Neuronal stem cell (in vitro differentiated cells): ENCODE measurements at regions not wholly inside any gene's neighbourhood (a gene's known extent, or its start where the extent isn't known, plus 50 kb on each side); places are given as distances from the start of the nearest gene placed in this dataset.

Source experiments
- DNase-seq: peaks from one replicate; pipeline ENCODE4 v3.0.0-alpha.2; 2013; ENCODE audit warnings: low spot score
- H2AFZ ChIP-seq: one replicate; pipeline ENCODE4 v1.6.1; 2013; ENCODE audit warnings: mild to moderate bottlenecking, low read length, inconsistent platforms
- H2AK5ac ChIP-seq: 2 replicates; pipeline ENCODE4 v1.6.1; 2013; ENCODE audit warnings: low read depth, mild to moderate bottlenecking, inconsistent platforms, low read length, moderate library complexity, mixed read lengths
- H2BK120ac ChIP-seq: 2 replicates; pipeline ENCODE4 v1.6.1; 2013; ENCODE audit warnings: low read depth, mild to moderate bottlenecking, inconsistent platforms, low read length, moderate library complexity, mixed read lengths
- H2BK12ac ChIP-seq: one replicate; pipeline ENCODE4 v1.6.1; 2013; ENCODE audit warnings: low read length, inconsistent platforms
- H2BK15ac ChIP-seq: 2 replicates; pipeline ENCODE4 v1.6.1; 2013; ENCODE audit warnings: mild to moderate bottlenecking, low read length, inconsistent platforms, mixed read lengths
- H2BK5ac ChIP-seq: one replicate; pipeline ENCODE4 v1.6.1; 2013; ENCODE audit warnings: inconsistent platforms, mild to moderate bottlenecking, low read length, moderate library complexity
- H3K14ac ChIP-seq: one replicate; pipeline ENCODE4 v1.6.1; 2013; ENCODE audit warnings: low read length, inconsistent platforms
- H3K18ac ChIP-seq: 2 replicates; pipeline ENCODE4 v1.6.1; 2013; ENCODE audit warnings: low read length, inconsistent platforms
- H3K23ac ChIP-seq: 2 replicates; pipeline ENCODE4 v1.6.1; 2013; ENCODE audit warnings: low read depth, mild to moderate bottlenecking, mixed read lengths, low read length, inconsistent platforms; ENCODE audit not compliant: poor library complexity
- H3K27ac ChIP-seq: replicated peaks from 3 replicates; pipeline ENCODE4 v1.5.1; 2013; ENCODE audit warnings: low read length, inconsistent platforms
- H3K27me3 ChIP-seq, 3 experiments: 2 replicates each; pipeline ENCODE4 v1.6.1; 2013; ENCODE audit warnings: low read length in 3 of 3, mild to moderate bottlenecking in 2 of 3, inconsistent platforms in 1 of 3, low read depth in 1 of 3, mixed read lengths in 1 of 3, moderate library complexity in 1 of 3; ENCODE audit not compliant: control insufficient read depth in 3 of 3, insufficient read depth in 3 of 3
- H3K36me3 ChIP-seq, 2 donors: replicated peaks in 1 of 2; 2 replicates each; pipeline ENCODE4 v1.6.1; 2013; ENCODE audit warnings: low read length in 2 of 2; ENCODE audit not compliant: control insufficient read depth in 2 of 2, insufficient read depth in 2 of 2
- H3K4ac ChIP-seq: 2 replicates; pipeline ENCODE4 v1.6.1; 2013; ENCODE audit warnings: inconsistent platforms, mild to moderate bottlenecking, low read length, moderate library complexity
- H3K4me1 ChIP-seq, 2 donors: 1 replicate in 1 of 2; 2 replicates in 1 of 2; pipeline ENCODE4 v1.6.1; 2013; ENCODE audit warnings: low read length in 2 of 2, low read depth in 1 of 2; ENCODE audit not compliant: control insufficient read depth in 2 of 2, insufficient read depth in 1 of 2
- H3K4me2 ChIP-seq: one replicate; pipeline ENCODE4 v1.6.1; 2013; ENCODE audit warnings: mild to moderate bottlenecking, low read length, inconsistent platforms; ENCODE audit not compliant: insufficient read depth, poor library complexity, severe bottlenecking
- H3K4me3 ChIP-seq, 2 donors: 2 replicates each; pipeline ENCODE4 v1.5.1; 2013; ENCODE audit warnings: low read length in 2 of 2, mild to moderate bottlenecking in 2 of 2, inconsistent platforms in 1 of 2, moderate library complexity in 1 of 2
- H3K79me1 ChIP-seq: one replicate; pipeline ENCODE4 v1.6.1; 2013; ENCODE audit warnings: low read depth, mild to moderate bottlenecking, inconsistent platforms, low read length, moderate library complexity
- H3K9ac ChIP-seq: one replicate; pipeline ENCODE4 v1.6.1; 2013; ENCODE audit warnings: mild to moderate bottlenecking, low read depth, low read length, inconsistent platforms; ENCODE audit not compliant: poor library complexity
- H3K9me3 ChIP-seq, 2 donors: replicated peaks in 1 of 2; 2 replicates each; pipeline versions ENCODE3 to v1.6.1; 2013; ENCODE audit warnings: low read length in 2 of 2, mild to moderate bottlenecking in 2 of 2, inconsistent platforms in 1 of 2, low read depth in 1 of 2, mixed read lengths in 1 of 2, moderate library complexity in 1 of 2; ENCODE audit not compliant: control insufficient read depth in 2 of 2, insufficient read depth in 1 of 2
- H4K8ac ChIP-seq: one replicate; pipeline ENCODE4 v1.6.1; 2013; ENCODE audit warnings: low read depth, mild to moderate bottlenecking, inconsistent platforms, low read length, moderate library complexity
- H4K91ac ChIP-seq: one replicate; pipeline ENCODE4 v1.6.1; 2013; ENCODE audit warnings: low read length, low read depth, mild to moderate bottlenecking, inconsistent platforms; ENCODE audit not compliant: poor library complexity
- WGBS, 2 donors: extraction: QIAGEN DNeasy Blood & Tissue Kit; methylation state at CpG; one replicate each; pipeline ENCODE4 v1.1.7; 2013; ENCODE audit warnings: missing lambda C conversion rate in 2 of 2, mixed read lengths in 1 of 2; ENCODE audit not compliant: insufficient read length in 2 of 2, insufficient replicate concordance in 1 of 2; ENCODE audit errors: extremely low coverage in 2 of 2; 5-methylcytosine and 5-hydroxymethylcytosine counted together

GRCh38 chr5:68445257-68446069 is 229.9 kb downstream of the PIK3R1 start:
- no peak overlapping the region for H2BK12ac ChIP-seq
- H3K9ac ChIP-seq = no peak overlapping the region
- H2BK120ac ChIP-seq = no peak overlapping the region
- no peak for DNase-seq
- WGBS, 2 donors = no CpG with 5 or more reads among the region's 6 CpGs
- H2AK5ac ChIP-seq = no peak overlapping the region
- H2AFZ ChIP-seq = no peak overlapping the region
- H3K4me3 ChIP-seq = no peak overlapping the region
- no peak overlapping the region for H2BK5ac ChIP-seq
- H3K27me3 ChIP-seq = peaks cover 0 to 2% (median 0%) of the 10 kb centered on the region in 3 experiments
- H3K18ac ChIP-seq = no peak overlapping the region
- H2BK15ac ChIP-seq = no peak overlapping the region
- H4K8ac ChIP-seq = no peak overlapping the region
- H4K91ac ChIP-seq = peak overlapping the region; percentile 56
- H3K23ac ChIP-seq = no peak overlapping the region
- no peak overlapping the region for H3K27ac ChIP-seq
- no peak overlapping the region for H3K14ac ChIP-seq
- H3K4me1 ChIP-seq = peaks cover 0 to 3% of the 10 kb centered on the region in 2 donors
- H3K9me3 ChIP-seq = no peaks in the 10 kb centered on the region
- no peak overlapping the region for H3K4me2 ChIP-seq
- H3K4ac ChIP-seq = no peak overlapping the region
- no peaks in the 10 kb centered on the region for H3K36me3 ChIP-seq
- no peaks in the 10 kb centered on the region for H3K79me1 ChIP-seq

GRCh38 chr5:68446070-68446357 is 230.5 kb downstream of the PIK3R1 start:
- no peak overlapping the region for H3K4me3 ChIP-seq
- H3K18ac ChIP-seq = no peak overlapping the region
- H2BK5ac ChIP-seq = no peak overlapping the region
- H2AFZ ChIP-seq = no peak overlapping the region
- H2BK15ac ChIP-seq = no peak overlapping the region
- H2AK5ac ChIP-seq = no peak overlapping the region
- peak overlapping the region; percentile 56 for H4K91ac ChIP-seq
- H3K4me2 ChIP-seq = no peak overlapping the region
- no peak overlapping the region for H3K23ac ChIP-seq
- H3K14ac ChIP-seq = no peak overlapping the region
- no peak overlapping the region for H3K4ac ChIP-seq
- H4K8ac ChIP-seq = no peak overlapping the region
- H3K27ac ChIP-seq = no peak overlapping the region
- H3K4me1 ChIP-seq = peaks cover 0 to 3% of the 10 kb centered on the region in 2 donors
- H3K36me3 ChIP-seq = no peaks in the 10 kb centered on the region
- no peak overlapping the region for H2BK12ac ChIP-seq
- no peak for DNase-seq
- H3K9ac ChIP-seq = no peak overlapping the region
- H3K79me1 ChIP-seq = no peaks in the 10 kb centered on the region
- WGBS, 2 donors = no CpG with 5 or more reads among the region's 1 CpG
- H3K9me3 ChIP-seq = no peaks in the 10 kb centered on the region
- H2BK120ac ChIP-seq = no peak overlapping the region
- peaks cover 0 to 2% (median 0%) of the 10 kb centered on the region in 3 experiments for H3K27me3 ChIP-seq

GRCh38 chr5:68446487-68446894 is 230.9 kb downstream of the PIK3R1 start:
- H3K14ac ChIP-seq = no peak overlapping the region
- H3K36me3 ChIP-seq = no peaks in the 10 kb centered on the region
- no peak overlapping the region for H3K18ac ChIP-seq
- no peak overlapping the region for H3K9ac ChIP-seq
- H2BK15ac ChIP-seq = no peak overlapping the region
- DNase-seq = no peak
- peaks cover 0 to 3% of the 10 kb centered on the region in 2 donors for H3K4me1 ChIP-seq
- H2BK5ac ChIP-seq = no peak overlapping the region
- no peak overlapping the region for H2AK5ac ChIP-seq
- H2BK12ac ChIP-seq = no peak overlapping the region
- WGBS, 2 donors = no CpG with 5 or more reads among the region's 1 CpG
- no peaks in the 10 kb centered on the region for H3K79me1 ChIP-seq
- H3K27ac ChIP-seq = no peak overlapping the region
- H4K8ac ChIP-seq = no peak overlapping the region
- peaks cover 0 to 2% (median 0%) of the 10 kb centered on the region in 3 experiments for H3K27me3 ChIP-seq
- H3K4ac ChIP-seq = no peak overlapping the region
- H2AFZ ChIP-seq = no peak overlapping the region
- H3K4me3 ChIP-seq = no peak overlapping the region
- H2BK120ac ChIP-seq = no peak overlapping the region
- H3K4me2 ChIP-seq = no peak overlapping the region
- H3K9me3 ChIP-seq = no peaks in the 10 kb centered on the region
- H3K23ac ChIP-seq = no peak overlapping the region
- no peak overlapping the region for H4K91ac ChIP-seq

GRCh38 chr5:68447136-68447929 is 231.8 kb downstream of the PIK3R1 start:
- H3K27me3 ChIP-seq = peaks cover 0 to 2% (median 0%) of the 10 kb centered on the region in 3 experiments
- no peak for DNase-seq

More at GRCh38 chr5:68447136-68447929, 231.8 kb downstream of the PIK3R1 start:
- no peak overlapping the region for H2BK120ac ChIP-seq
- no CpG with 5 or more reads among the region's 6 CpGs for WGBS, 2 donors
- no peak overlapping the region for H2AFZ ChIP-seq
- no peak overlapping the region for H2BK5ac ChIP-seq
- no peak overlapping the region for H3K18ac ChIP-seq
- no peaks in the 10 kb centered on the region for H3K36me3 ChIP-seq
- H2BK12ac ChIP-seq = no peak overlapping the region
- no peak overlapping the region for H3K14ac ChIP-seq
- H3K27ac ChIP-seq = no peak overlapping the region
- no peaks in the 10 kb centered on the region for H3K79me1 ChIP-seq
- H3K4me1 ChIP-seq = peaks cover 0 to 3% of the 10 kb centered on the region in 2 donors
- H3K4me3 ChIP-seq = no peak overlapping the region
- H3K9me3 ChIP-seq = no peaks in the 10 kb centered on the region
- H4K91ac ChIP-seq = no peak overlapping the region
- no peak overlapping the region for H3K4ac ChIP-seq
- H3K23ac ChIP-seq = no peak overlapping the region
- H2BK15ac ChIP-seq = no peak overlapping the region
- H4K8ac ChIP-seq = no peak overlapping the region
- no peak overlapping the region for H3K4me2 ChIP-seq
- H3K9ac ChIP-seq = no peak overlapping the region
- H2AK5ac ChIP-seq = no peak overlapping the region
